Body of pancreas (tissue), 4 donors: ENCODE measurements at regions not wholly inside any gene's neighbourhood (a gene's known extent, or its start where the extent isn't known, plus 50 kb on each side); places are given as distances from the start of the nearest gene placed in this dataset.
"Not testable (repeated sequence)": the region's sequence is repeated elsewhere in the genome, so short reads cannot be mapped to it uniquely, and the experiment has no call there.

ENCODE experiments used
- POLR2A ChIP-seq, 3 donors: fragments of 450-650 bp; IDR thresholded peaks; one replicate each; pipeline ENCODE4 v1.6.1; 2016; ENCODE audit warnings: antibody characterized with exemption in 3 of 3, mild to moderate bottlenecking in 2 of 3
- TF ChIP-seq, protein P1 (sequence below), 7 experiments: fragments of 450-650 bp in 4 of 7; fragments of 200-600 bp in 3 of 7; sonication (generic) in 3 of 7; IDR thresholded peaks; one replicate each; pipeline ENCODE4 v1.5.1; 2016 to 2019; ENCODE audit warnings: antibody characterized with exemption in 7 of 7

DNA sequence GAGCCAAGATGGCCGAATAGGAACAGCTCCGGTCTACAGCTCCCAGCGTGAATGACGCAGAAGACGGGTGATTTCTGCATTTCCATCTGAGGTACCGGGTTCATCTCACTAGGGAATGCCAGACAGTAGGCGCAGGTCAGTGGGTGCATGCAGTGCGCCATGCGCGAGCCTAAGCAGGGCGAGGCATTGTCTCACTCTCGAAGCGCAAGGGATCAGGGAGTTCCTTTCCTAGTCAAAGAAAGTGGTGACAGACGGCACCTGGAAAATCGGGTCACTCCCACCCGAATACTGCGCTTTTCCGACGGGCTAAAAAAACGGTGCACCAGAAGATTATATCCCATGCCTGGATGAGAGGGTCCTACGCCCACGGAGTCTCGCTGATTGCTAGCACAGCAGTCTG, 600.1 kb downstream of the PRR16 start:
- TF ChIP-seq POLR2A (IDR thresholded peaks at IDR 0.05): not testable (repeated sequence)
- TF ChIP-seq, protein P1, sequence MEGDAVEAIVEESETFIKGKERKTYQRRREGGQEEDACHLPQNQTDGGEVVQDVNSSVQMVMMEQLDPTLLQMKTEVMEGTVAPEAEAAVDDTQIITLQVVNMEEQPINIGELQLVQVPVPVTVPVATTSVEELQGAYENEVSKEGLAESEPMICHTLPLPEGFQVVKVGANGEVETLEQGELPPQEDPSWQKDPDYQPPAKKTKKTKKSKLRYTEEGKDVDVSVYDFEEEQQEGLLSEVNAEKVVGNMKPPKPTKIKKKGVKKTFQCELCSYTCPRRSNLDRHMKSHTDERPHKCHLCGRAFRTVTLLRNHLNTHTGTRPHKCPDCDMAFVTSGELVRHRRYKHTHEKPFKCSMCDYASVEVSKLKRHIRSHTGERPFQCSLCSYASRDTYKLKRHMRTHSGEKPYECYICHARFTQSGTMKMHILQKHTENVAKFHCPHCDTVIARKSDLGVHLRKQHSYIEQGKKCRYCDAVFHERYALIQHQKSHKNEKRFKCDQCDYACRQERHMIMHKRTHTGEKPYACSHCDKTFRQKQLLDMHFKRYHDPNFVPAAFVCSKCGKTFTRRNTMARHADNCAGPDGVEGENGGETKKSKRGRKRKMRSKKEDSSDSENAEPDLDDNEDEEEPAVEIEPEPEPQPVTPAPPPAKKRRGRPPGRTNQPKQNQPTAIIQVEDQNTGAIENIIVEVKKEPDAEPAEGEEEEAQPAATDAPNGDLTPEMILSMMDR (IDR thresholded peaks at IDR 0.05): not testable (repeated sequence)
